ENCODE measurements at regions not wholly inside any gene's neighbourhood (a gene's known extent, or its start where the extent isn't known, plus 50 kb on each side); places are given as distances from the start of the nearest gene placed in this dataset.

GRCh38 chr20:19886661-19887288 is 128.7 kb downstream of the RIN2 start:
- H3K27me3 ChIP-seq (ENCODE audit: control insufficient read depth, insufficient read depth, low read length) = no peaks in the 10 kb centered on the region
- no peaks in the 10 kb centered on the region for H3K9me3 ChIP-seq (ENCODE audit: control insufficient read depth, low read depth, low read length)
- H3K27ac ChIP-seq (ENCODE audit: low read length) = no peak overlapping the region
- H3K36me3 ChIP-seq (ENCODE audit: control insufficient read depth, low read depth, low read length) = no peaks in the 10 kb centered on the region
- no peak overlapping the region for H3K9ac ChIP-seq (ENCODE audit: low read length)
- no peak overlapping the region for H3K4me3 ChIP-seq (ENCODE audit: low read length)
- no peaks in the 10 kb centered on the region for H3K4me1 ChIP-seq (ENCODE audit: control insufficient read depth, low read depth, low read length)

DNA sequence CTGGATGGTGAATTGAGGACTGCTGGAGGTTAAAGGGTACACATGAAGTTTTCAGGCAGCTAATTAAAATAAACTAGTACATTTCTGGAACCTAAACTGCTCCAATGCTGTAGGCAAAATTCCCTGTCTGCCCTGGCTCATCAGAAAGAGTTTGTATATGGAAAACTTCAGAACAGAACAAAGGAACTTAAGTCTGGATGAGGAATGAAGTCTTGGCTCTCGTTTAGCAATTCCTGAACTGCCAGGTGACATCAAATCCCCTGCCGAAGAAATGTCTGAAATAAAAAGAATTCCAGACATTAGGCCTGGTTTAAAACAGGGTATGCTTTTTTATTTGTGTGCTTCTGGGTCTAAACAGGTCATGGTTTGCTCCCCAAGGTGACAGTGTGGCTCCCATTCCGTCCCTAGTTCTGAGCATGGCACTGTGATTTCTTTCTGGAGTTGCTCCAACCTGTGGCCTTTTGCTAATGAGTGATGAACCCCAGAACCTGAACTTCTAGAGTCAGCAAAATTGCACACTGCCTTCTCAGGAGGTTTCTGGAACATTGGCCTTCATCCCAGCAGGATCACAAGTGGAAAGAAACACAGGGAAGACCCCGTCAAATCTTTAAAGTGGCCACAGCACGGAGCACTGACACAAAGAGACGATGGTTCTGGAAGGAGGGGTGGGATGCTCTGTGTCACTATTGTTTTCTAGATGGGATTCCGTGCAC is 129.4 kb upstream of the NAA20 start:
- Histone ChIP-seq H3K4me3 (ENCODE audit: low read length) (no peak overlapping the region), H3K9me3 (ENCODE audit: control insufficient read depth, low read depth, low read length) (no peaks in the 10 kb centered on the region), H3K27ac (ENCODE audit: low read length) (no peak overlapping the region), H3K27me3 (ENCODE audit: control insufficient read depth, insufficient read depth, low read length) (no peaks in the 10 kb centered on the region), H3K4me1 (ENCODE audit: control insufficient read depth, low read depth, low read length) (no peaks in the 10 kb centered on the region), H3K36me3 (ENCODE audit: control insufficient read depth, low read depth, low read length) (no peaks in the 10 kb centered on the region), H3K9ac (ENCODE audit: low read length) (no peak overlapping the region)

DNA sequence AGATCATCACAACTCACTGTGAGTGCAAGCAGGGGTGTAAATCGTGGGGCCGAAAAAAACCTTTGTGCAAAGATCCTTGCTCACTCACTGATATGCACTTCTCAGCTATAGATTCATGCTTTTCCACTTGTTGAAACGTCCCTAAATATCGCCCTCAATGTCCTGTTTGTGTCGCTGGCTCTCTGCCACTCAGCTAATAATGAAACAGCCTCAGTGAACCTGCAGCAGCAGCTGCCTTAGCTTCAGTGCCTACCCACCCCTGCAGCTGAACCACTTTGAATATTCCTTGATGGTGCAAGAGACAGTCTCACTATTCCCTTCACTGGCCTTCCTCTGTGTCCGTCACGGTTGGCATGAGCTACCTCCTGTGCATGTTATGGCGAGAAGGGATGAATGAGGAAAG is 128.9 kb upstream of the NAA20 start:
- Histone ChIP-seq H3K4me3 (ENCODE audit: low read length) (no peak overlapping the region), H3K36me3 (ENCODE audit: control insufficient read depth, low read depth, low read length) (no peaks in the 10 kb centered on the region), H3K9ac (ENCODE audit: low read length) (no peak overlapping the region), H3K27me3 (ENCODE audit: control insufficient read depth, insufficient read depth, low read length) (no peaks in the 10 kb centered on the region), H3K27ac (ENCODE audit: low read length) (no peak overlapping the region), H3K9me3 (ENCODE audit: control insufficient read depth, low read depth, low read length) (no peaks in the 10 kb centered on the region), H3K4me1 (ENCODE audit: control insufficient read depth, low read depth, low read length) (no peaks in the 10 kb centered on the region)

DNA sequence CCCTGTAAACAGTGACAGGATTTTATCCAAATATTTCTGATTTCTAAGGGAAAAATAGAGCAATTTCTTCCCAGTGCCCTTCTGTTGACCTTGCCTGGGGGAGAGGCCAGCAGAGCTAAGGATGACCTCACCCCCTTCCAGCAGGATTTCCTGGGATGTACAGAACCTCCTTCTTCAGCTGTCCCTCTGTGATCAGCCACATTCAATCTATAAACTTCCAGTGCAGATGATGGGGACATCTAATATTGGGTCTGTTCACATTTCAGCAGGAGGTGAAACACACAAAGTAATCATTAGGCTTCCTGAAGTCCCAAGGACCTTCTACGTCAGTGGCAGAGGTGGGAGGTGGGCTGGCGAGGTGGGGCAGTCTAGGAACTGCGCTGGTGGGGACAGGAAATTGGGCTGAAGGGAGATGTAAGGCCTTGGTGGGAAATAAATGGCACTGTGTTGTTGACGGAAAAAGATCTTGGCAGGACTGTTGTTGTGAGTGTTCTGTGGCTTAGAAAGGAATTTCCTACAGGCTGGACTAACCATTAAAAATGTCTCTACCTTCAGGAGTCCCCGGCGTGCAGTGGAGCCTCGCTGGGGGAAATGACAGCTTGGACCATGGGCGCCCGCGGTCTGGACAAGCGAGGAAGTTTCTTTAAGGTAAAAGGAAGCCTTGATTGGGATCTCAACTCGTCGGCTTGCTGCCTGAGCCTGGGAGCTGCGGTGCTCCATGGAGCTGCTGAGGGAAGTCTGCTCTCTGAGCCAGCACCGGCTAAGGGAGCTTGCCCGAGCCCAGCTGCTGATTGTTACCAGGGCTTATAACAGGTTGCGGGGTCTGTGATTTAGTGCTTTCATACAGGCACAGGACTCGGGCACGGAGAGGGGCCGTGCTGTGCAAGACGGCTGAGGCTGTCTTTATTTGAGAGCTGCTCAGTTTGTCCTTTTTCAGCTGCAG is 127.9 kb upstream of the NAA20 start:
- Histone ChIP-seq H3K27ac (ENCODE audit: low read length) (no peak overlapping the region), H3K27me3 (ENCODE audit: control insufficient read depth, insufficient read depth, low read length) (no peaks in the 10 kb centered on the region), H3K4me3 (ENCODE audit: low read length) (no peak overlapping the region), H3K36me3 (ENCODE audit: control insufficient read depth, low read depth, low read length) (no peaks in the 10 kb centered on the region), H3K9me3 (ENCODE audit: control insufficient read depth, low read depth, low read length) (no peaks in the 10 kb centered on the region), H3K4me1 (ENCODE audit: control insufficient read depth, low read depth, low read length) (no peaks in the 10 kb centered on the region), H3K9ac (ENCODE audit: low read length) (no peak overlapping the region)

GRCh38 chr20:19890445-19891051 is 126.6 kb upstream of the NAA20 start:
- H3K27ac ChIP-seq (ENCODE audit: low read length) = no peak overlapping the region
- H3K4me3 ChIP-seq (ENCODE audit: low read length) = no peak overlapping the region
- no peaks in the 10 kb centered on the region for H3K9me3 ChIP-seq (ENCODE audit: control insufficient read depth, low read depth, low read length)
- no peaks in the 10 kb centered on the region for H3K4me1 ChIP-seq (ENCODE audit: control insufficient read depth, low read depth, low read length)
- no peaks in the 10 kb centered on the region for H3K36me3 ChIP-seq (ENCODE audit: control insufficient read depth, low read depth, low read length)
- no peaks in the 10 kb centered on the region for H3K27me3 ChIP-seq (ENCODE audit: control insufficient read depth, insufficient read depth, low read length)
- H3K9ac ChIP-seq (ENCODE audit: low read length) = no peak overlapping the region

GRCh38 chr20:19893356-19893755 is 123.8 kb upstream of the NAA20 start:
- Histone ChIP-seq H3K4me3 (ENCODE audit: low read length) (no peak overlapping the region), H3K27me3 (ENCODE audit: control insufficient read depth, insufficient read depth, low read length) (no peaks in the 10 kb centered on the region), H3K9ac (ENCODE audit: low read length) (no peak overlapping the region), H3K9me3 (ENCODE audit: control insufficient read depth, low read depth, low read length) (no peaks in the 10 kb centered on the region), H3K4me1 (ENCODE audit: control insufficient read depth, low read depth, low read length) (no peaks in the 10 kb centered on the region), H3K36me3 (ENCODE audit: control insufficient read depth, low read depth, low read length) (no peaks in the 10 kb centered on the region), H3K27ac (ENCODE audit: low read length) (no peak overlapping the region)

- Histone ChIP-seq H3K36me3 (ENCODE audit: control insufficient read depth, low read depth, low read length) (no peaks in the 10 kb centered on the region), H3K4me3 (ENCODE audit: low read length) (no peak overlapping the region), H3K27me3 (ENCODE audit: control insufficient read depth, insufficient read depth, low read length) (no peaks in the 10 kb centered on the region), H3K9ac (ENCODE audit: low read length) (no peak overlapping the region), H3K4me1 (ENCODE audit: control insufficient read depth, low read depth, low read length) (no peaks in the 10 kb centered on the region), H3K27ac (ENCODE audit: low read length) (no peak overlapping the region), H3K9me3 (ENCODE audit: control insufficient read depth, low read depth, low read length) (no peaks in the 10 kb centered on the region)
Measured at GRCh38 chr20:19895761-19896160, 121.4 kb upstream of the NAA20 start.

DNA sequence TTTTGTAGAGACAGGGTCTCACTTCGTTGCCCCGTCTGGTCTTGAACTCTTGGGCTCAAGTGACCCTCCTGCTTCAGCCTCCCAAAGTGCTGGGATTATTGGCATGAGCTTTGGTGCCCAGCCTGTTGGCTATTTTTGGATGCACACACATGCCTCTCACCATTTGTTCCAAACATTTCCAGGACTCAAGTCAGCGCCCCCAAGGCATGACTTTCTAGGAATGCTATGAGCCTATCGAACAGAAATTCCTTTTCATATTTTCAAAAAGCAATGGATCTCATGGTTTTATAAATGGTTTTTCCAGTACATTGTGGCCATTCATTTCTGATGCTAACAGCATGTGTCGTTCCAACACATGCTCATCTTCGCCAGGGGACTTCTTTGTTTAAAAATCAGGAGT is 119.3 kb upstream of the NAA20 start:
- Histone ChIP-seq H3K4me1 (ENCODE audit: control insufficient read depth, low read depth, low read length) (no peaks in the 10 kb centered on the region), H3K9ac (ENCODE audit: low read length) (no peak overlapping the region), H3K9me3 (ENCODE audit: control insufficient read depth, low read depth, low read length) (no peaks in the 10 kb centered on the region), H3K27ac (ENCODE audit: low read length) (no peak overlapping the region), H3K4me3 (ENCODE audit: low read length) (no peak overlapping the region), H3K36me3 (ENCODE audit: control insufficient read depth, low read depth, low read length) (no peaks in the 10 kb centered on the region), H3K27me3 (ENCODE audit: control insufficient read depth, insufficient read depth, low read length) (no peaks in the 10 kb centered on the region)

- H3K9me3 ChIP-seq (ENCODE audit: control insufficient read depth, low read depth, low read length) = no peaks in the 10 kb centered on the region
- H3K4me1 ChIP-seq (ENCODE audit: control insufficient read depth, low read depth, low read length) = no peaks in the 10 kb centered on the region
- H3K4me3 ChIP-seq (ENCODE audit: low read length) = no peak overlapping the region
- H3K36me3 ChIP-seq (ENCODE audit: control insufficient read depth, low read depth, low read length) = no peaks in the 10 kb centered on the region
- H3K27ac ChIP-seq (ENCODE audit: low read length) = no peak overlapping the region
- no peak overlapping the region for H3K9ac ChIP-seq (ENCODE audit: low read length)
- H3K27me3 ChIP-seq (ENCODE audit: control insufficient read depth, insufficient read depth, low read length) = no peaks in the 10 kb centered on the region
Measured at GRCh38 chr20:19901226-19901625, 115.9 kb upstream of the NAA20 start.

DNA sequence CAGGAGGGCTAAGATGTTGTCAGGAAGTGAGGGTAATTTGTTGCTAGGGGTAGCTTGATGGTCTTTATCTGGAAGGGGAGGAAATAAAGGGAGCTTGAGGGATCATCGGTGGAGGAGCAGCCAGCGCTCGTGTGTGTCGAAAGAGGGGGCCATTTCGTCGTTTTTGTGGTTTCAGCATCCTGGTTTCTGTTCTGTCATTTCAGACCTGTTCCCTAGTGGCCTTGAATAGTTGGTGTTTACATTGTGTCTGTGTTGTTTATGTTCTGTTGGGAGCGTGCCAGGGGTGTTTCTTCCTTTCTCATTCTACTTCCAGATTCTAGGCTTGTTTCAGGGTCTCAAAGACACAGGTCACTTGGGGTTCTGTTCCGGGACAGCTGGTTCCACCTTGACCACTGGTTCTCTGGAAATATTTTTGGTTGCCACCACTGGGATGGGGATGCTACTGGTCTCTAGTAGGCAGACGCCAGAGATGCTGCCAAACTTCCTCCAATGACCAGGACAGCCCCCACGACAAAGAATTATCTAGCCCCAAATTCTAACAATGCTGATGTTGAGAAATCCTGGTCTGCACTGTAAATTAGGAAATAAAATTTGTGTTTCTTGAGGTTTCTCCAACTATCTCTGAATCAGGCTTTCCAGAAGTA is 113.9 kb upstream of the NAA20 start:
- H3K9me3 ChIP-seq (ENCODE audit: control insufficient read depth, low read depth, low read length) = no peaks in the 10 kb centered on the region
- no peaks in the 10 kb centered on the region for H3K36me3 ChIP-seq (ENCODE audit: control insufficient read depth, low read depth, low read length)
- H3K9ac ChIP-seq (ENCODE audit: low read length) = no peak overlapping the region
- no peak overlapping the region for H3K27ac ChIP-seq (ENCODE audit: low read length)
- no peak overlapping the region for H3K4me3 ChIP-seq (ENCODE audit: low read length)
- no peaks in the 10 kb centered on the region for H3K27me3 ChIP-seq (ENCODE audit: control insufficient read depth, insufficient read depth, low read length)
- no peaks in the 10 kb centered on the region for H3K4me1 ChIP-seq (ENCODE audit: control insufficient read depth, low read depth, low read length)
